B cell (primary cell): ENCODE measurements at regions not wholly inside any gene's neighbourhood (a gene's known extent, or its start where the extent isn't known, plus 50 kb on each side); places are given as distances from the start of the nearest gene placed in this dataset.

Experiments used
- CTCF ChIP-seq: fragments of 200-600 bp; IDR thresholded peaks from one replicate; pipeline ENCODE4 v1.8.0; 2022; ENCODE audit warnings: antibody characterized with exemption, mild to moderate bottlenecking
- EZH2 ChIP-seq: IDR thresholded peaks from 2 replicates; pipeline ENCODE4 v1.6.1; 2012; ENCODE audit warnings: borderline replicate concordance, low read depth, mild to moderate bottlenecking, moderate library complexity, low read length; ENCODE audit not compliant: insufficient read depth, poor library complexity, severe bottlenecking

- TF ChIP-seq CTCF, result no peak
- TF ChIP-seq EZH2, result no peak
Observed at GRCh38 chr7:11895337-11895736, 63.3 kb upstream of the THSD7A start.
